ENCODE measurements at regions not wholly inside any gene's neighbourhood (a gene's known extent, or its start where the extent isn't known, plus 50 kb on each side); places are given as distances from the start of the nearest gene placed in this dataset.

- H3K27me3 Mint-ChIP-seq: no peaks in the 10 kb centered on the region
- H3K36me3 ChIP-seq (ENCODE audit: control insufficient read depth in 2 of 3, insufficient read depth in 3 of 3, low read length in 3 of 3): no peaks in the 10 kb centered on the region
- H3K27me3 ChIP-seq (ENCODE audit: control insufficient read depth in 2 of 2, insufficient read depth in 2 of 2, low read length in 2 of 2): no peaks in the 10 kb centered on the region
- H3K27ac Mint-ChIP-seq: no peak overlapping the region
- H3K4me3 Mint-ChIP-seq: no peak overlapping the region
- no peaks in the 10 kb centered on the region for H3K4me1 ChIP-seq (ENCODE audit: control insufficient read depth in 2 of 2, insufficient read depth in 2 of 2, low read length in 2 of 2)
- intact Hi-C loops (cut with micrococcal nuclease): no loop called here
- no peaks in the 10 kb centered on the region for H3K4me1 Mint-ChIP-seq
- DNase-seq (no peak), ATAC-seq (no peak)
- CTCF ChIA-PET: no interaction called here
- peaks cover 0 to 30% (median 4%) of the 10 kb centered on the region in 11 donors for H3K9me3 Mint-ChIP-seq
- no peaks in the 10 kb centered on the region for H3K36me3 Mint-ChIP-seq
- H3K27ac ChIP-seq (ENCODE audit: low read depth, low read length): no peak overlapping the region
- peaks cover 0 to 4% (median 0%) of the 10 kb centered on the region in 3 experiments for H3K9me3 ChIP-seq (ENCODE audit: control insufficient read depth in 2 of 3, low read length in 3 of 3)
- POLR2A ChIA-PET: no interaction called here
- H3K4me3 ChIP-seq (ENCODE audit: low read length): no peak overlapping the region
Measured at GRCh38 chr6:115612216-115612615, 448.5 kb downstream of the FRK start.

DNA sequence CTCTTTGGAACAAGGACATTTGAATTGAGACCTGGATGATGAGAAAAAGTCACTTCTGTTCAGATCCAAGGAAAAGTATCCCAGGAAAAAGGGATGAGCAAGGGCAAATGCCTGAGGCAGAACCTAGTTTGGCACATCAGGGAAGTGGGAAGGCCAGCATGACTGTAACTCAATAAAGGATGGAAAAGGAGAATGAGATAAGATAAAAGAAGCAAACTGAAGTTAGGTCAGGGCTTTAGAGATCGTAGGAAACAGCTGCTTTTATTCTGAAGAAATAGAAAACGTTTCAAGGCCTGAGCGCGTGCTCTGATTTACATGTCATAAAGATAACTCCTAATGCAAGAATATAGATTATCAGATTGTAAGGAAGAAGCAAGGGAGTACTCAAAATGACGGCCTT lies 450.0 kb downstream of the FRK start:
- CTCF ChIA-PET: no interaction called here
- no peak for ATAC-seq

DNA sequence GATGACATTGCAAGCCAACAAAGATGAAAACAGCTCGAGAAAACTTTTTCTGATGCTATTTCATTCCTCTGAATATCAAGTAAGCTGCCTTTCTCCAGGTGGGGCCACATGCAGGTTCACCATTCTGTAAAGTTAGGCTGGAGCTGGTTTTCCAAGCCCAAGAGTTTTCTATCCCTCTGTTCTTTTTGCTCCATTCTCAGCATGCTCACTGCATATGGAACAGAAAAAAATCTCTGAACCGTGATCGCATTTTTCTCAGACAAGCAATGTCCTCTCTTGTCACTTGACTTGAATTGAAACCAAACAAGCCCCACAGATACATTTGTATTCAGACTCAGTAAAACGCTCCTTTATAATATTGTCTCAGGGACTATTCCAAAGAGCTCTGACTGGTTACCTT lies 451.6 kb downstream of the FRK start:
- intact Hi-C loops (cut with micrococcal nuclease): no loop called here
- no peak overlapping the region for H3K4me3 ChIP-seq (ENCODE audit: low read length)
- H3K4me1 ChIP-seq (ENCODE audit: control insufficient read depth in 2 of 2, insufficient read depth in 2 of 2, low read length in 2 of 2): no peaks in the 10 kb centered on the region
- Mint-ChIP-seq H3K27ac (no peak overlapping the region), H3K36me3 (no peaks in the 10 kb centered on the region), H3K4me1 (no peaks in the 10 kb centered on the region), H3K4me3 (no peak overlapping the region), H3K9me3 (peaks cover 0 to 20% (median 2%) of the 10 kb centered on the region in 11 donors), H3K27me3 (no peaks in the 10 kb centered on the region)
- ATAC-seq: no peak
- H3K27me3 ChIP-seq (ENCODE audit: control insufficient read depth in 2 of 2, insufficient read depth in 2 of 2, low read length in 2 of 2): no peaks in the 10 kb centered on the region
- peaks cover 0 to 3% (median 0%) of the 10 kb centered on the region in 3 experiments for H3K9me3 ChIP-seq (ENCODE audit: control insufficient read depth in 2 of 3, low read length in 3 of 3)
- no peaks in the 10 kb centered on the region for H3K36me3 ChIP-seq (ENCODE audit: control insufficient read depth in 2 of 3, insufficient read depth in 3 of 3, low read length in 3 of 3)
- ChIA-PET CTCF (no interaction called here), POLR2A (no interaction called here)
- no peak for DNase-seq
- H3K27ac ChIP-seq (ENCODE audit: low read depth, low read length): no peak overlapping the region

More for the DNA sequence above, 450.0 kb downstream of the FRK start:
- Mint-ChIP-seq H3K4me3 (no peak overlapping the region), H3K9me3 (peaks cover 0 to 19% (median 1%) of the 10 kb centered on the region in 11 donors), H3K27ac (no peak overlapping the region), H3K36me3 (no peaks in the 10 kb centered on the region), H3K4me1 (no peaks in the 10 kb centered on the region), H3K27me3 (no peaks in the 10 kb centered on the region)
- Histone ChIP-seq H3K4me1 (ENCODE audit: control insufficient read depth in 2 of 2, insufficient read depth in 2 of 2, low read length in 2 of 2) (no peaks in the 10 kb centered on the region), H3K27ac (ENCODE audit: low read depth, low read length) (no peak overlapping the region), H3K9me3 (ENCODE audit: control insufficient read depth in 2 of 3, low read length in 3 of 3) (peaks cover 0 to 2% (median 0%) of the 10 kb centered on the region in 3 experiments), H3K4me3 (ENCODE audit: low read length) (no peak overlapping the region), H3K27me3 (ENCODE audit: control insufficient read depth in 2 of 2, insufficient read depth in 2 of 2, low read length in 2 of 2) (no peaks in the 10 kb centered on the region), H3K36me3 (ENCODE audit: control insufficient read depth in 2 of 3, insufficient read depth in 3 of 3, low read length in 3 of 3) (no peaks in the 10 kb centered on the region)
- no peak for DNase-seq
- POLR2A ChIA-PET: no interaction called here
- intact Hi-C loops (cut with micrococcal nuclease): no loop called here

- ChIA-PET POLR2A (no interaction called here), CTCF (no interaction called here)
- intact Hi-C loops (cut with micrococcal nuclease): no loop called here
- H3K4me1 ChIP-seq (ENCODE audit: control insufficient read depth in 2 of 2, insufficient read depth in 2 of 2, low read length in 2 of 2): no peaks in the 10 kb centered on the region
- no peaks in the 10 kb centered on the region for H3K36me3 ChIP-seq (ENCODE audit: control insufficient read depth in 2 of 3, insufficient read depth in 3 of 3, low read length in 3 of 3)
- Mint-ChIP-seq H3K27ac (no peak overlapping the region), H3K27me3 (no peaks in the 10 kb centered on the region), H3K36me3 (peaks cover 0 to 4% (median 0%) of the 10 kb centered on the region in 5 donors), H3K4me1 (peaks cover 0 to 1% (median 0%) of the 10 kb centered on the region in 7 donors), H3K4me3 (no peak overlapping the region), H3K9me3 (peaks cover 1 to 22% (median 8%) of the 10 kb centered on the region in 11 donors)
- H3K4me3 ChIP-seq (ENCODE audit: low read length): no peak overlapping the region
- H3K27me3 ChIP-seq (ENCODE audit: control insufficient read depth in 2 of 2, insufficient read depth in 2 of 2, low read length in 2 of 2): no peaks in the 10 kb centered on the region
- DNase-seq (no peak), ATAC-seq (no peak)
- H3K9me3 ChIP-seq (ENCODE audit: control insufficient read depth in 2 of 3, low read length in 3 of 3): peaks cover 0 to 3% (median 0%) of the 10 kb centered on the region in 3 experiments
- no peak overlapping the region for H3K27ac ChIP-seq (ENCODE audit: low read depth, low read length)
Measured at GRCh38 chr6:115602466-115602865, 458.2 kb downstream of the FRK start.

- POLR2A ChIA-PET: interaction anchor here (0.7 kb wide), 1 partner anchor 161 kb away, joined by 3 read pairs; no protein-coding TSS in a partner anchor
- H3K27me3 Mint-ChIP-seq: no peaks in the 10 kb centered on the region
- H3K36me3 ChIP-seq (ENCODE audit: control insufficient read depth in 2 of 3, insufficient read depth in 3 of 3, low read length in 3 of 3): no peaks in the 10 kb centered on the region
- peaks cover 0 to 4% (median 0%) of the 10 kb centered on the region in 5 donors for H3K36me3 Mint-ChIP-seq
- H3K4me1 Mint-ChIP-seq: peaks cover 0 to 1% (median 0%) of the 10 kb centered on the region in 7 donors
- no peaks in the 10 kb centered on the region for H3K4me1 ChIP-seq (ENCODE audit: control insufficient read depth in 2 of 2, insufficient read depth in 2 of 2, low read length in 2 of 2)
- CTCF ChIA-PET: no interaction called here
- peaks cover 0 to 3% (median 0%) of the 10 kb centered on the region in 3 experiments for H3K9me3 ChIP-seq (ENCODE audit: control insufficient read depth in 2 of 3, low read length in 3 of 3)
- no peak overlapping the region for H3K4me3 Mint-ChIP-seq
- no peak for ATAC-seq
- H3K27ac ChIP-seq (ENCODE audit: low read depth, low read length): no peak overlapping the region
- H3K9me3 Mint-ChIP-seq: peaks cover 1 to 22% (median 8%) of the 10 kb centered on the region in 11 donors
- intact Hi-C loops (cut with micrococcal nuclease): no loop called here
- H3K4me3 ChIP-seq (ENCODE audit: low read length): no peak overlapping the region
- H3K27ac Mint-ChIP-seq: no peak overlapping the region
- H3K27me3 ChIP-seq (ENCODE audit: control insufficient read depth in 2 of 2, insufficient read depth in 2 of 2, low read length in 2 of 2): no peaks in the 10 kb centered on the region
- DNase-seq: no peak
Measured at GRCh38 chr6:115601509-115601908, 459.2 kb downstream of the FRK start.

DNA sequence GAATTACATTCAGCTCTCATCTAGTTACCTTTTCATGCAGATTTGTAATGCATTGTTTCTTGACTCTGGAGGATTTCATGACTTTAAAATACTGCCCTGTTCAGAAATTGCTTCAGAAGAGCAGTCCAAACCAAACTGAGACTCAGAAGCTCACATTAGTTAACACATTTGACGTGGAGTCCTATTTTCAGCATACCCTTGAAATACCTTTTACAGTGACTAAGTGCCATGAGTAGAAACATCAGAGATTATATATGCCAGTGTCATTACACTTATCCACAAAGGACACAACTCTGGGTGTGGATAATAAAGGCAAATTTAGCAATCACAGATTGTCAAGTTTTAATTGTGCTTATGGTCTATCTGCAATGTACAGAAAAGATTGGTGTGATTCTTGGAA lies 459.6 kb downstream of the FRK start:
- H3K4me3 ChIP-seq (ENCODE audit: low read length): no peak overlapping the region
- no peaks in the 10 kb centered on the region for H3K36me3 ChIP-seq (ENCODE audit: control insufficient read depth in 2 of 3, insufficient read depth in 3 of 3, low read length in 3 of 3)
- peaks cover 0 to 3% (median 0%) of the 10 kb centered on the region in 3 experiments for H3K9me3 ChIP-seq (ENCODE audit: control insufficient read depth in 2 of 3, low read length in 3 of 3)
- Mint-ChIP-seq H3K4me3 (no peak overlapping the region), H3K27ac (no peak overlapping the region), H3K36me3 (peaks cover 0 to 4% (median 0%) of the 10 kb centered on the region in 5 donors), H3K4me1 (peaks cover 0 to 1% (median 0%) of the 10 kb centered on the region in 7 donors), H3K27me3 (no peaks in the 10 kb centered on the region), H3K9me3 (peaks cover 1 to 22% (median 8%) of the 10 kb centered on the region in 11 donors)
- H3K4me1 ChIP-seq (ENCODE audit: control insufficient read depth in 2 of 2, insufficient read depth in 2 of 2, low read length in 2 of 2): no peaks in the 10 kb centered on the region
- ATAC-seq (no peak), DNase-seq (no peak)
- ChIA-PET POLR2A (interaction anchor here (0.7 kb wide), 1 partner anchor 160 kb away, joined by 3 read pairs; no protein-coding TSS in a partner anchor), CTCF (no interaction called here)
- no peak overlapping the region for H3K27ac ChIP-seq (ENCODE audit: low read depth, low read length)
- intact Hi-C loops (cut with micrococcal nuclease): no loop called here
- H3K27me3 ChIP-seq (ENCODE audit: control insufficient read depth in 2 of 2, insufficient read depth in 2 of 2, low read length in 2 of 2): no peaks in the 10 kb centered on the region

- Histone ChIP-seq H3K27ac (ENCODE audit: low read depth, low read length) (no peak overlapping the region), H3K27me3 (ENCODE audit: control insufficient read depth in 2 of 2, insufficient read depth in 2 of 2, low read length in 2 of 2) (no peaks in the 10 kb centered on the region), H3K4me1 (ENCODE audit: control insufficient read depth in 2 of 2, insufficient read depth in 2 of 2, low read length in 2 of 2) (no peaks in the 10 kb centered on the region), H3K9me3 (ENCODE audit: control insufficient read depth in 2 of 3, low read length in 3 of 3) (no peaks in the 10 kb centered on the region), H3K4me3 (ENCODE audit: low read length) (no peak overlapping the region), H3K36me3 (ENCODE audit: control insufficient read depth in 2 of 3, insufficient read depth in 3 of 3, low read length in 3 of 3) (no peaks in the 10 kb centered on the region)
- Mint-ChIP-seq H3K36me3 (peaks cover 0 to 4% (median 0%) of the 10 kb centered on the region in 5 donors), H3K27me3 (no peaks in the 10 kb centered on the region), H3K27ac (no peak overlapping the region), H3K4me3 (no peak overlapping the region), H3K9me3 (peaks cover 2 to 23% (median 6%) of the 10 kb centered on the region in 11 donors), H3K4me1 (no peaks in the 10 kb centered on the region)
- ATAC-seq (no peak), DNase-seq (no peak)
- intact Hi-C loops (cut with micrococcal nuclease): no loop called here
- ChIA-PET CTCF (no interaction called here), POLR2A (interaction anchor here (0.7 kb wide), 1 partner anchor 9 kb away, joined by 3 read pairs; no protein-coding TSS in a partner anchor)
Measured at GRCh38 chr6:115594891-115595290, 465.8 kb downstream of the FRK start.

Measured in naive thymus-derived CD4-positive, alpha-beta T cell (primary cell).